ENCODE measurements at regions not wholly inside any gene's neighbourhood (a gene's known extent, or its start where the extent isn't known, plus 50 kb on each side); places are given as distances from the start of the nearest gene placed in this dataset.

GRCh38 chrX:139079789-139080188, 368.3 kb upstream of the FGF13 start:
- H3K4me1 ChIP-seq (replicated peaks in 1 of 2; ENCODE audit: control insufficient read depth in 2 of 2, insufficient read depth in 2 of 2, low read length in 2 of 2), result no peaks in the 10 kb centered on the region
- H3K4me2 ChIP-seq (ENCODE audit: insufficient read depth, low read length), result no peak overlapping the region
- in situ Hi-C loops (cut with MboI), result no loop called here
- no peak overlapping the region for H3K4me3 ChIP-seq
- no peaks in the 10 kb centered on the region for H4K20me1 ChIP-seq (replicated peaks; ENCODE audit: control insufficient read depth, insufficient read depth, low read length)
- no peak overlapping the region for H2AFZ ChIP-seq (ENCODE audit: low read depth, low read length)
- ATAC-seq, result no peak
- no peak for TF ChIP-seq POLR2AphosphoS5 (IDR thresholded peaks at IDR 0.05; ENCODE audit: control insufficient read depth, insufficient read depth, low read depth, low read length)
- TF ChIP-seq RBM39 (optimal IDR thresholded peaks at IDR 0.05; ENCODE audit: low read depth, low read length), result no peak
- TF ChIP-seq ZNF146 (CRISPR knock-in tag; IDR thresholded peaks at IDR 0.05; ENCODE audit: unreplicated experiment), result no peak
- no peak for TF ChIP-seq ZFP1 (CRISPR knock-in tag; IDR thresholded peaks at IDR 0.05)
- TF ChIP-seq GTF2E2 (tag; IDR thresholded peaks at IDR 0.05), result no peak
- no peak for TF ChIP-seq ZNF41 (CRISPR knock-in tag; conservative IDR thresholded peaks at IDR 0.05)
- TF ChIP-seq BRF2 (IDR thresholded peaks at IDR 0.05; ENCODE audit: borderline replicate concordance, insufficient read depth, insufficient read length), result no peak
- no peak for TF ChIP-seq ARID3B (CRISPR knock-in tag; IDR thresholded peaks at IDR 0.05; ENCODE audit: borderline replicate concordance)
- TF ChIP-seq DDX20 (tag; IDR thresholded peaks at IDR 0.05; ENCODE audit: low read depth), result no peak
- no peak for TF ChIP-seq TGIF2 (CRISPR knock-in tag; IDR thresholded peaks at IDR 0.05)
- H3K27ac ChIP-seq (ENCODE audit: extremely low read depth, low read depth, low read length), result no peak overlapping the region
- intact Hi-C loops (cut with micrococcal nuclease), result no loop called here
- H3K9me1 ChIP-seq (ENCODE audit: control insufficient read depth, insufficient read depth, low read length), result no peaks in the 10 kb centered on the region
- no peaks in the 10 kb centered on the region for H3K9me3 ChIP-seq (replicated peaks; ENCODE audit: control insufficient read depth, insufficient read depth, low read depth, low read length)
- ChIA-PET CTCF (ENCODE audit: low intra/inter-chr PET ratio) (no interaction called here), POLR2A (no interaction called here)
- H3K79me2 ChIP-seq (ENCODE audit: control insufficient read depth, insufficient read depth, low read length), result no peaks in the 10 kb centered on the region
- BruUV-seq (replicated peaks), result no TSS peak
- no peaks in the 10 kb centered on the region for H3K36me3 ChIP-seq (ENCODE audit: control insufficient read depth, insufficient read depth, low read length)
- no peak for FAIRE-seq
- WGBS (ENCODE audit: insufficient coverage, low coverage, missing lambda C conversion rate), result 24% methylated on average over 2 of the region's 2 CpGs
- no peak for DNase-seq (ENCODE audit: extremely low read depth in 1 of 4, low spot score in 3 of 4)
- H3K9ac ChIP-seq (ENCODE audit: insufficient read depth in 1 of 2, low read depth in 2 of 2, low read length in 2 of 2), result no peak overlapping the region
- H3K27me3 ChIP-seq (ENCODE audit: control insufficient read depth in 2 of 2, insufficient read depth in 2 of 2, low read length in 2 of 2), result no peaks in the 10 kb centered on the region; a peak in 1 of 5 replicates
